ENCODE measurements at regions not wholly inside any gene's neighbourhood (a gene's known extent, or its start where the extent isn't known, plus 50 kb on each side); places are given as distances from the start of the nearest gene placed in this dataset.

DNA sequence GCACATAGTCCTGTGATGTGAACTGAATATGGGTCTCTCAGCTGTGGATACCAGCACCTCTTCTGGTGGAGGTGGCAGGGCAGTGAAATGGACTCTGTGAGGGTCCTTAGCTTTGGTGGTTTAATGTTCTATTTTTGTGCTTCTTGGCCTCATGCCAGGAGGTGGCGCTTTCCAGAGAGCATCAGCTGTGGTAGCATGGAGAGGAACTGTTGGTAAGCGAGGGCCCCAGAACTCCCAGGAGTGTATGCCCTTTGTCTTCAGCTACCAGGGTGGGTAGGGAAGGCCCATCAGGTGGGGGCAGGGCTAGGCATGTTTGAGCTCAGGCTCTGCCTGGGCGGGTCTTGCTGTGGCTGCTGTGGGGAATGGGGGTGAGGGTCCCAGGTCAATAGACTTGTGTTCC lies 241.7 kb downstream of the AEBP2 start:
- TF ChIP-seq, protein P1, sequence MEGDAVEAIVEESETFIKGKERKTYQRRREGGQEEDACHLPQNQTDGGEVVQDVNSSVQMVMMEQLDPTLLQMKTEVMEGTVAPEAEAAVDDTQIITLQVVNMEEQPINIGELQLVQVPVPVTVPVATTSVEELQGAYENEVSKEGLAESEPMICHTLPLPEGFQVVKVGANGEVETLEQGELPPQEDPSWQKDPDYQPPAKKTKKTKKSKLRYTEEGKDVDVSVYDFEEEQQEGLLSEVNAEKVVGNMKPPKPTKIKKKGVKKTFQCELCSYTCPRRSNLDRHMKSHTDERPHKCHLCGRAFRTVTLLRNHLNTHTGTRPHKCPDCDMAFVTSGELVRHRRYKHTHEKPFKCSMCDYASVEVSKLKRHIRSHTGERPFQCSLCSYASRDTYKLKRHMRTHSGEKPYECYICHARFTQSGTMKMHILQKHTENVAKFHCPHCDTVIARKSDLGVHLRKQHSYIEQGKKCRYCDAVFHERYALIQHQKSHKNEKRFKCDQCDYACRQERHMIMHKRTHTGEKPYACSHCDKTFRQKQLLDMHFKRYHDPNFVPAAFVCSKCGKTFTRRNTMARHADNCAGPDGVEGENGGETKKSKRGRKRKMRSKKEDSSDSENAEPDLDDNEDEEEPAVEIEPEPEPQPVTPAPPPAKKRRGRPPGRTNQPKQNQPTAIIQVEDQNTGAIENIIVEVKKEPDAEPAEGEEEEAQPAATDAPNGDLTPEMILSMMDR (IDR thresholded peaks at IDR 0.05; ENCODE audit: low read length): no peak
- no peak for TF ChIP-seq EZH2 (optimal IDR thresholded peaks at IDR 0.05; ENCODE audit: low read depth, low read length)
